Glutamatergic neuron (in vitro differentiated cells): ENCODE measurements at regions not wholly inside any gene's neighbourhood (a gene's known extent, or its start where the extent isn't known, plus 50 kb on each side); places are given as distances from the start of the nearest gene placed in this dataset.

ENCODE experiments used
- DNase-seq: peaks from one replicate; pipeline ENCODE4 v3.0.0; 2022
- H3K27ac Mint-ChIP-seq: one replicate; pipeline ENCODE4 v1.8.0; 2020; ENCODE audit warnings: mild to moderate bottlenecking, mixed read lengths, inconsistent platforms; ENCODE audit not compliant: unreplicated experiment
- H3K27me3 Mint-ChIP-seq: one replicate; pipeline ENCODE4 v1.8.0; 2020; ENCODE audit warnings: mild to moderate bottlenecking, moderate library complexity, mixed read lengths, inconsistent platforms; ENCODE audit not compliant: unreplicated experiment
- H3K36me3 Mint-ChIP-seq: one replicate; pipeline ENCODE4 v1.8.0; 2020; ENCODE audit warnings: mild to moderate bottlenecking, mixed read lengths, inconsistent platforms; ENCODE audit not compliant: unreplicated experiment
- H3K4me1 Mint-ChIP-seq: one replicate; pipeline ENCODE4 v1.8.0; 2020; ENCODE audit warnings: mild to moderate bottlenecking, low read depth, mixed read lengths, inconsistent platforms; ENCODE audit not compliant: unreplicated experiment
- H3K4me3 Mint-ChIP-seq: one replicate; pipeline ENCODE4 v1.8.0; 2020; ENCODE audit warnings: mild to moderate bottlenecking, mixed read lengths, inconsistent platforms; ENCODE audit not compliant: unreplicated experiment
- H3K9me3 Mint-ChIP-seq: one replicate; pipeline ENCODE4 v1.8.0; 2020; ENCODE audit warnings: mild to moderate bottlenecking, moderate library complexity, mixed read lengths, inconsistent platforms; ENCODE audit not compliant: unreplicated experiment
- CTCF ChIP-seq: fragments of 200-600 bp; sonication (generic); IDR thresholded peaks from one replicate; pipeline ENCODE4 v1.5.0; 2021; ENCODE audit not compliant: partially characterized antibody, unreplicated experiment

GRCh38 chr13:32914686-32915085 is 101.5 kb upstream of the KL start:
- no peak for DNase-seq
- Mint-ChIP-seq H3K4me1 (no peaks in the 10 kb centered on the region), H3K27me3 (peaks cover 2% of the 10 kb centered on the region), H3K4me3 (no peak overlapping the region), H3K27ac (no peak overlapping the region), H3K36me3 (peaks cover 22% of the 10 kb centered on the region), H3K9me3 (no peaks in the 10 kb centered on the region)
- TF ChIP-seq CTCF, result no peak

- H3K4me1 Mint-ChIP-seq, result no peaks in the 10 kb centered on the region
- peaks cover 22% of the 10 kb centered on the region for H3K36me3 Mint-ChIP-seq
- H3K27ac Mint-ChIP-seq, result no peak overlapping the region
- H3K4me3 Mint-ChIP-seq, result no peak overlapping the region
- TF ChIP-seq CTCF, result no peak
- H3K27me3 Mint-ChIP-seq, result peaks cover 2% of the 10 kb centered on the region
- DNase-seq, result no peak
- no peaks in the 10 kb centered on the region for H3K9me3 Mint-ChIP-seq
These were observed 98.7 kb upstream of the KL start for GRCh38 chr13:32917504-32917903.

- H3K9me3 Mint-ChIP-seq, result no peaks in the 10 kb centered on the region
- TF ChIP-seq CTCF, result no peak
These were observed 92.5 kb upstream of the KL start for GRCh38 chr13:32923725-32924124.

GRCh38 chr13:32924886-32925285 is 91.3 kb upstream of the KL start:
- Mint-ChIP-seq H3K4me1 (no peaks in the 10 kb centered on the region), H3K9me3 (no peaks in the 10 kb centered on the region), H3K27ac (no peak overlapping the region), H3K36me3 (no peaks in the 10 kb centered on the region), H3K27me3 (no peaks in the 10 kb centered on the region), H3K4me3 (no peak overlapping the region)
- DNase-seq, result no peak
- no peak for TF ChIP-seq CTCF

More at GRCh38 chr13:32923725-32924124, 92.5 kb upstream of the KL start:
- Mint-ChIP-seq H3K4me3 (no peak overlapping the region), H3K4me1 (no peaks in the 10 kb centered on the region), H3K27ac (no peak overlapping the region), H3K36me3 (no peaks in the 10 kb centered on the region), H3K27me3 (no peaks in the 10 kb centered on the region)
- no peak for DNase-seq

GRCh38 chr13:32925506-32925905 is 90.7 kb upstream of the KL start:
- Mint-ChIP-seq H3K9me3 (no peaks in the 10 kb centered on the region), H3K27ac (no peak overlapping the region), H3K36me3 (no peaks in the 10 kb centered on the region), H3K27me3 (no peaks in the 10 kb centered on the region), H3K4me3 (no peak overlapping the region), H3K4me1 (no peaks in the 10 kb centered on the region)
- DNase-seq, result no peak
- no peak for TF ChIP-seq CTCF
